ENCODE measurements at regions not wholly inside any gene's neighbourhood (a gene's known extent, or its start where the extent isn't known, plus 50 kb on each side); places are given as distances from the start of the nearest gene placed in this dataset.

GRCh38 chrX:65878456-65878855 is 161.4 kb downstream of the VSIG4 start:
- no peak for TF ChIP-seq CTCF (IDR thresholded peaks at IDR 0.05)
- no peak for TF ChIP-seq MAX (CRISPR knock-in tag; IDR thresholded peaks at IDR 0.05)
- no peak for TF ChIP-seq SMAD4 (CRISPR knock-in tag; IDR thresholded peaks at IDR 0.05)
- TF ChIP-seq CREB1 (CRISPR knock-in tag; IDR thresholded peaks at IDR 0.05), result no peak
- no peak for TF ChIP-seq EMX1 (CRISPR knock-in tag; IDR thresholded peaks at IDR 0.05)
- no peak for TF ChIP-seq E2F1 (CRISPR knock-in tag; IDR thresholded peaks at IDR 0.05)
